ENCODE measurements at regions not wholly inside any gene's neighbourhood (a gene's known extent, or its start where the extent isn't known, plus 50 kb on each side); places are given as distances from the start of the nearest gene placed in this dataset.
A peak's percentile ranks its signal among the peaks of the same experiment; 100 is the strongest.
"Not testable (repeated sequence)": the region's sequence is repeated elsewhere in the genome, so short reads cannot be mapped to it uniquely, and the experiment has no call there.

DNA sequence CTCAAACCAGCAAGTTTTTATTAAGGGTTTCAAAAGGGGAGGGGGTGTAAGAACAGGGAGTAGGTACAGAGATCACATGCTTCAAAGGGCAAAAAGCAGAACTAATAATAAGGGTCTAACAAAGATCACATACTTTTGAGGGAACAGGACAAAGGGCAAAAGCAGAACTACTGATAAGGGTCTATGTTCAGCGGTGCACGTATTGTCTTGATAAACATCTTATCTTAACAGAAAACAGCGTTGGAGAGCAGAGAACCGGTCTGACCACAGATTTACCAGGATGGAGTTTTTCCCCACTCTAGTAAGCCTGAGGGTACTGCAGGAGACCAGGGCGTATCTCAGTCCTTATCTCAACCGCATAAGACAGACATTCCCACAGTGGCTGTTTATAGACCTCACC lies 52.2 kb upstream of the MORC3 start (continued):
- TF ChIP-seq TEAD3 (CRISPR knock-in tag; optimal IDR thresholded peaks at IDR 0.05; ENCODE audit: borderline replicate concordance) (peak; percentile 25), SOX6 (CRISPR knock-in tag; IDR thresholded peaks at IDR 0.05) (peak; percentile 91), HNF4A (CRISPR knock-in tag; IDR thresholded peaks at IDR 0.05) (peak; percentile 71), CREM (IDR thresholded peaks at IDR 0.05) (peak; percentile 33; the same call in 1 of the 2 replicates), ISL2 (CRISPR knock-in tag; IDR thresholded peaks at IDR 0.05) (peak; percentile 19; the same call in 1 of the 2 replicates), PHF21A (CRISPR knock-in tag; IDR thresholded peaks at IDR 0.05) (0 out of 2 replicates have a peak, but pooled peaks have one; percentile 44), HDAC1 (CRISPR knock-in tag; IDR thresholded peaks at IDR 0.05) (0 out of 2 replicates have a peak, but pooled peaks have one; percentile 12), HDAC2 (CRISPR knock-in tag; IDR thresholded peaks at IDR 0.05) (0 out of 2 replicates have a peak, but pooled peaks have one; percentile 36), GATA4 (IDR thresholded peaks at IDR 0.05; ENCODE audit: borderline replicate concordance, low read depth) (peak; percentile 75; the same call in 1 of the 2 replicates), EP300 (IDR thresholded peaks at IDR 0.05; ENCODE audit: low read depth in 2 of 2, low read length in 2 of 2) (peak in 1 of 2 experiments; percentile 34; a peak in 1 of 4 replicates), SALL1 (CRISPR knock-in tag; IDR thresholded peaks at IDR 0.05) (peak; percentile 28; the same call in 1 of the 2 replicates), NONO (CRISPR knock-in tag; conservative IDR thresholded peaks at IDR 0.05) (0 out of 2 replicates have a peak, but pooled peaks have one; percentile 1), TCF7 (IDR thresholded peaks at IDR 0.05; ENCODE audit: low read depth) (peak; percentile 54)
- TF ChIP-seq SOX6 (IDR thresholded peaks at IDR 0.05); CREM (CRISPR knock-in tag; IDR thresholded peaks at IDR 0.05); EP300 (CRISPR knock-in tag; IDR thresholded peaks at IDR 0.05; ENCODE audit: borderline replicate concordance); NONO (IDR thresholded peaks at IDR 0.05): not testable (repeated sequence)
- TF ChIP-seq, protein P1, sequence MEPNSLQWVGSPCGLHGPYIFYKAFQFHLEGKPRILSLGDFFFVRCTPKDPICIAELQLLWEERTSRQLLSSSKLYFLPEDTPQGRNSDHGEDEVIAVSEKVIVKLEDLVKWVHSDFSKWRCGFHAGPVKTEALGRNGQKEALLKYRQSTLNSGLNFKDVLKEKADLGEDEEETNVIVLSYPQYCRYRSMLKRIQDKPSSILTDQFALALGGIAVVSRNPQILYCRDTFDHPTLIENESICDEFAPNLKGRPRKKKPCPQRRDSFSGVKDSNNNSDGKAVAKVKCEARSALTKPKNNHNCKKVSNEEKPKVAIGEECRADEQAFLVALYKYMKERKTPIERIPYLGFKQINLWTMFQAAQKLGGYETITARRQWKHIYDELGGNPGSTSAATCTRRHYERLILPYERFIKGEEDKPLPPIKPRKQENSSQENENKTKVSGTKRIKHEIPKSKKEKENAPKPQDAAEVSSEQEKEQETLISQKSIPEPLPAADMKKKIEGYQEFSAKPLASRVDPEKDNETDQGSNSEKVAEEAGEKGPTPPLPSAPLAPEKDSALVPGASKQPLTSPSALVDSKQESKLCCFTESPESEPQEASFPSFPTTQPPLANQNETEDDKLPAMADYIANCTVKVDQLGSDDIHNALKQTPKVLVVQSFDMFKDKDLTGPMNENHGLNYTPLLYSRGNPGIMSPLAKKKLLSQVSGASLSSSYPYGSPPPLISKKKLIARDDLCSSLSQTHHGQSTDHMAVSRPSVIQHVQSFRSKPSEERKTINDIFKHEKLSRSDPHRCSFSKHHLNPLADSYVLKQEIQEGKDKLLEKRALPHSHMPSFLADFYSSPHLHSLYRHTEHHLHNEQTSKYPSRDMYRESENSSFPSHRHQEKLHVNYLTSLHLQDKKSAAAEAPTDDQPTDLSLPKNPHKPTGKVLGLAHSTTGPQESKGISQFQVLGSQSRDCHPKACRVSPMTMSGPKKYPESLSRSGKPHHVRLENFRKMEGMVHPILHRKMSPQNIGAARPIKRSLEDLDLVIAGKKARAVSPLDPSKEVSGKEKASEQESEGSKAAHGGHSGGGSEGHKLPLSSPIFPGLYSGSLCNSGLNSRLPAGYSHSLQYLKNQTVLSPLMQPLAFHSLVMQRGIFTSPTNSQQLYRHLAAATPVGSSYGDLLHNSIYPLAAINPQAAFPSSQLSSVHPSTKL (CRISPR knock-in tag; IDR thresholded peaks at IDR 0.05) = peak; percentile 71
- TF ChIP-seq, protein P2, sequence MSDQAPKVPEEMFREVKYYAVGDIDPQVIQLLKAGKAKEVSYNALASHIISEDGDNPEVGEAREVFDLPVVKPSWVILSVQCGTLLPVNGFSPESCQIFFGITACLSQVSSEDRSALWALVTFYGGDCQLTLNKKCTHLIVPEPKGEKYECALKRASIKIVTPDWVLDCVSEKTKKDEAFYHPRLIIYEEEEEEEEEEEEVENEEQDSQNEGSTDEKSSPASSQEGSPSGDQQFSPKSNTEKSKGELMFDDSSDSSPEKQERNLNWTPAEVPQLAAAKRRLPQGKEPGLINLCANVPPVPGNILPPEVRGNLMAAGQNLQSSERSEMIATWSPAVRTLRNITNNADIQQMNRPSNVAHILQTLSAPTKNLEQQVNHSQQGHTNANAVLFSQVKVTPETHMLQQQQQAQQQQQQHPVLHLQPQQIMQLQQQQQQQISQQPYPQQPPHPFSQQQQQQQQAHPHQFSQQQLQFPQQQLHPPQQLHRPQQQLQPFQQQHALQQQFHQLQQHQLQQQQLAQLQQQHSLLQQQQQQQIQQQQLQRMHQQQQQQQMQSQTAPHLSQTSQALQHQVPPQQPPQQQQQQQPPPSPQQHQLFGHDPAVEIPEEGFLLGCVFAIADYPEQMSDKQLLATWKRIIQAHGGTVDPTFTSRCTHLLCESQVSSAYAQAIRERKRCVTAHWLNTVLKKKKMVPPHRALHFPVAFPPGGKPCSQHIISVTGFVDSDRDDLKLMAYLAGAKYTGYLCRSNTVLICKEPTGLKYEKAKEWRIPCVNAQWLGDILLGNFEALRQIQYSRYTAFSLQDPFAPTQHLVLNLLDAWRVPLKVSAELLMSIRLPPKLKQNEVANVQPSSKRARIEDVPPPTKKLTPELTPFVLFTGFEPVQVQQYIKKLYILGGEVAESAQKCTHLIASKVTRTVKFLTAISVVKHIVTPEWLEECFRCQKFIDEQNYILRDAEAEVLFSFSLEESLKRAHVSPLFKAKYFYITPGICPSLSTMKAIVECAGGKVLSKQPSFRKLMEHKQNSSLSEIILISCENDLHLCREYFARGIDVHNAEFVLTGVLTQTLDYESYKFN (CRISPR knock-in tag; conservative IDR thresholded peaks at IDR 0.05) = peak; percentile 84
- TF ChIP-seq, protein P3, sequence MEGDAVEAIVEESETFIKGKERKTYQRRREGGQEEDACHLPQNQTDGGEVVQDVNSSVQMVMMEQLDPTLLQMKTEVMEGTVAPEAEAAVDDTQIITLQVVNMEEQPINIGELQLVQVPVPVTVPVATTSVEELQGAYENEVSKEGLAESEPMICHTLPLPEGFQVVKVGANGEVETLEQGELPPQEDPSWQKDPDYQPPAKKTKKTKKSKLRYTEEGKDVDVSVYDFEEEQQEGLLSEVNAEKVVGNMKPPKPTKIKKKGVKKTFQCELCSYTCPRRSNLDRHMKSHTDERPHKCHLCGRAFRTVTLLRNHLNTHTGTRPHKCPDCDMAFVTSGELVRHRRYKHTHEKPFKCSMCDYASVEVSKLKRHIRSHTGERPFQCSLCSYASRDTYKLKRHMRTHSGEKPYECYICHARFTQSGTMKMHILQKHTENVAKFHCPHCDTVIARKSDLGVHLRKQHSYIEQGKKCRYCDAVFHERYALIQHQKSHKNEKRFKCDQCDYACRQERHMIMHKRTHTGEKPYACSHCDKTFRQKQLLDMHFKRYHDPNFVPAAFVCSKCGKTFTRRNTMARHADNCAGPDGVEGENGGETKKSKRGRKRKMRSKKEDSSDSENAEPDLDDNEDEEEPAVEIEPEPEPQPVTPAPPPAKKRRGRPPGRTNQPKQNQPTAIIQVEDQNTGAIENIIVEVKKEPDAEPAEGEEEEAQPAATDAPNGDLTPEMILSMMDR (CRISPR knock-in tag; IDR thresholded peaks at IDR 0.05) = peak; percentile 20; the same call in 1 of the 2 replicates

Data from HepG2 (cell line).